GM04504 (cell line): ENCODE measurements at regions not wholly inside any gene's neighbourhood (a gene's known extent, or its start where the extent isn't known, plus 50 kb on each side); places are given as distances from the start of the nearest gene placed in this dataset.
A peak's percentile ranks its signal among the peaks of the same experiment; 100 is the strongest.
"Not testable (repeated sequence)": the region's sequence is repeated elsewhere in the genome, so short reads cannot be mapped to it uniquely, and the experiment has no call there.

Experiments used
- DNase-seq: peaks from one replicate; pipeline ENCODE4 v3.0.0-alpha.2; 2012; ENCODE audit warnings: low read depth

DNA sequence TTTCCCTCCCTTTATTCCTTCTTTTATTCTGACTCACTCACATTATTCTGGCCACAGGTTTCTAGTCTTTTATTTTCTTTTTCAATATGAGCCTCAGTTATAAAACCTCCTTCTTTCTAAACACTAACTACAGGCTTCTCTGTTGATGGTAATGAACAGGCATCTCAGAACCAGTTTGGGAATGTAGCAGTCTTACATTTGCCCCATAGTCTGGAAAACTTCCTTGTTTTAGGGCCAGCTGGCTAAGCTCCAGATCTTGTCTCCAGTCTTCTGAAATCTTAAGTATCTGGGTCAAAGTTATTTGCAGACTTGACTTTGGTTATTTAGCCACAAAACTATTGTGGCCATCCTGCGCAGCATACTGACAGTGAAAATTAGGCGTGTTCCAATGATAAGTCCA lies 97.0 kb upstream of the MAN1A1 start:
- DNase-seq = peak; percentile 38

DNA sequence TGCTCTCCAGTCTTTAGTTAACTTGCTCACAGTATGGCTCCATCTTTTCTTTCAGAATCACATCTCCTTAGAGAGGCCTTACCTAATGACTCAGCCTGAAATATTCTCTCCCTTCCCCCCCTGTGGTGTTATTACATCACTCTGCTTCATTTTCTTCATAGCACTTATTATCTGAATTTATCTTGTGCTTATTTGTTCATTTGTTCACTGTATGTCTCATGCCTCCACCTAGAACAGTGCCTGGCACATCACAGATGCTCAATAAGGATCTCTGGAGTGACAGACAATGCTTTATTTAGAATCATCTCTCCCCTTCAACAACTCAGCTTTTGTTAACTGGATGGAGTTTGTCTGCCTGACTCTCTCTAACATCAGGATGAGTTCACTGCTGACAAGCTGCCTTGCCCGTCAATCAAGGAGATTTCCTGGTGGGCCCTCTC lies 96.6 kb upstream of the MAN1A1 start:
- DNase-seq = peak; percentile 14

DNA sequence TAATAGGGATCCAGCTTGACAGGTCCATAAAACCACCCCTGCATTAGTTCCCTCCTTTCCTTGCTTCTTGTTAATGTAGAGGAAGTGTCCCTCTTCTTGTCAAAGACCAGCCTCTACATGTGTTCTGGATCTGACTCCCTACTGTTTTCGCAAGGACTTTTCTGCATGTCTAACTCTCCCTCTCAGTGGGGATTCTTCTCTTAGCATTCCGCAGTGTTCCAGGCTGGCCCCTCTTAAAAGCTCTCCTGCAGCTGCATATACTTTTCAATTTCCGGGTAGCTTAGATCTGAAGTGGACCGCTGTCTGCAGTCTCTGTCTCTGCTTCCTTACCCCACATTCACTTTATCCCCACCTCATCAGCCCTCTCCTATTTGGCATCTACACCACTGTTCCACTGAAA lies 96.1 kb upstream of the MAN1A1 start:
- DNase-seq = no peak

DNA sequence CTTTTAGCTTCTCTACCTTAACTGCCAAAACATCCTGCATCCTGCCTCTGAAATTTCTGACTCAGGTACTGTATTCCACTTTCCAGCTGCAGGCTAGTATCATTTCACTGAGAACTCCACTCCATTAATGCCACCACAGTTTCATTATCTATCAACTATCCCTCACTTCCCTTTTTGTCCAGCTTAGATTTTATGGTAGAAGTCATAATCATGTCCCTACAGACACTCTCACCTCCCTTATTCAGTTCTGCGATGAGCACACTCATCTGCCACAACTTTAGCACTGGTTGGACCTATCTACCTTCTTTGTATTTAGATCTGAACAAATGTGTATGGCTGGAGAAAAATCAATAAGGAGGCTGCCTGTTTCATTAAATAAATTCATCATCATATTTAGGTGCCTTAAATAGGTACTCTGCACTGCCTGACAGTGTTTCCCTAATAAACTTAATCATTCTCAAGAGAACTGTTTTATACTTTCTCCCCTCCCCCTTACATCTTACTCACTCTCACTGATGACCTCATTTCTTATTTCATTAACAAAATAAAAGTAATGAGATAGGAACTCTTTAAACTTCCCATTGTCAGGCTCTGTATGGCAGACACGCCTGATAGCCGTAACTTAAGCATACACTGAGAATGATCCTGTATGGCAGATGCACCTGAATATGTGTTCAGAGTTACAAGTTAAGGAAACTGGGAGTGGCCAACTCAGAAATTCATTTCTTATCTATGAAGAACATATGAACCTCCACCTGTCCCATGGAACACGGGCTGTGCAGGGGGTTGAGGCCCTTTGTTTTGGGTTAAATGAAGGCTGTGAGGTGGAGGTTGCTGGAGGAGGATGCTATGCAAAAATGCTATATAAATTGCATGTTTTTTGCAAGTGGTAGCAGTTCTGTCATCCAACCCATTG lies 95.3 kb upstream of the MAN1A1 start:
- no peak for DNase-seq

DNA sequence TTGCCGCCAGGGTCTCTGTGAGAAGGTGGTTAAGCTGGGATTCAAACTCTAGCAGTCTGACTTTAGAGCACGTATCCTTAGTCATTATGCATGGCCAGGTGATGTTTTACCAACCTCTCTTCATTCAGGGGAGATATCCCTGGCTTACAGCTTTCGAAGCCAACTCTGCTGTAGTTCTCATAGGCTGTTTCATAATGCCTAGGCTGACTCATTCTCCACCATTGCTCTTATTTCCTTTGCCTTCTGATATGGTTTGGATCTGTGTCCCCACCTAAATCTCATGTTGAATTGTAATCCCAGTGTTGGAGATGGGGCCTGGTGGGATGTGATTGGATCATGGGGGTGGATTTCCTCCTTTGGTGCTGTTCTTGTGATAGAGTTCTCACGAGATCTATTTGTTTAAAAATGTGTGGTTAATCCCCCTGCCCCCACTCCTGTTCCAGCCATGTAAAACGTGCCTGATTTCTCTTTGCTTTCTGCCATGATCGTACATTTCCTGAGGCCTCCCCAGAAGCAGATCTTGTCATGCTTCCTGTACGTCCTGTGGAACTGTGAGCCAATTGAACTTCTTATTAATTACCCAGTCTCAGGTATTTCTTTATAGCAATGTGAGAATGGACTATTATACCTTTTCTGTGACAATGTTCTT lies 94.6 kb upstream of the MAN1A1 start:
- DNase-seq = no peak

DNA sequence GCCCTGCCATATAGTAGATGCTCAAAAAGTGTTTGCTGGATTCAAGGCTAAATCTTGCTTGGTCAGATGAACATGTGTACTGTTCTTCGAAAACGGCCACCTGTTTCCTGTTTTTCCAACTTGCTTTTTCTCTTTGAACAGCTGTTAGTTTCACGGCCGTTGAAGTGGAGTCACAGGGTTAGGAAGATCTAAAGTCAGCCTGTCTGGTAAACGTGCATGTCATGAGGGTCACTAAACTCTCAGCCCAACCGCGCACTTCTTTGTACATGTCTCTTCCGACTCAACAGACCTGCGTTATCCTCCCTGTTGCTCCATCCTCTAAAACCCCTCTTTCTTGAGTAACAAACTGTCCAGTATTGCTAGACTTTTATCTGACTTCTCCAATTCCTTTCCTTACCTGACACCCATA lies 93.2 kb upstream of the MAN1A1 start:
- DNase-seq = no peak

DNA sequence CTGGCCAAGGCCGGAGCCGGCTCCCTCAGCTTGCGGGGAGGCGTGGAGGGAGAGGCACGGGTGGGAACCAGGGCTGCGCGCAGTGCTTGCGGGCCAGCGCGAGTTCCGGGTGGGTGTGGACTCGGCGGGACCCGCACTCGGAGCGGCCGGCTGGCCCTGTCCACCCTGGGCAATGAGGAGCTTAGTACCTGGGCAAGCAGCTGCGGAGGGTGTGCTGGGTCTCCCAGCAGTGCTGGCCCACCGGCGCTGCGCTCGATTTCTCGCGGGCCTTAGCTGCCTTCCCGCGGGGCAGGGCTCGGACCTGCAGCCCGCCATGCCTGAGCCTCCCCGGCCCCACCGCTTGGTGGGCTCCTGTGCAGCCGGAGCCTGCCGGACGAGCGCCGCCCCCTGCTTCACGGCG lies 91.4 kb upstream of the MAN1A1 start:
- DNase-seq = no peak

GRCh38 chr6:119436583-119436982 lies 87.0 kb upstream of the MAN1A1 start:
- no peak for DNase-seq

- no peak for DNase-seq
Observed at GRCh38 chr6:119431799-119432198, 82.2 kb upstream of the MAN1A1 start.

DNA sequence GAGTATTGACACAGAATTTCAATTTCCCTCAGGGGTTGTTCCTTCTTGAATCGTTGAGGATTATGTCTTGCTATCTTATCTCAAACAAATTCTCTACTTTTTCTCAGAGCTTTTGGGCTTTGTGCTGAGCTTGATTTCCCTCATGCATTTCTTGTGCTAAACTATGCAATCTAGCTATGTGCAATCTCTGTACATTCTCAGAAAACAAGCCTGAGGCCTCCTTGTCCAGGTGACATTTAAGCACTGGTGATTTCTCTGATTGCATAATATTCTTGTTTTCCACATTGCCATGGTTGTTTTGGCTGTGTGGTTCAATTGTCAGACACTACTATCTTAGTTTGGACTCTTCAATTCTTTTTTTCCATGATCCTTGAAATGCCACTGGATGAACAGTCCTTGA lies 81.2 kb upstream of the MAN1A1 start:
- DNase-seq = no peak

DNA sequence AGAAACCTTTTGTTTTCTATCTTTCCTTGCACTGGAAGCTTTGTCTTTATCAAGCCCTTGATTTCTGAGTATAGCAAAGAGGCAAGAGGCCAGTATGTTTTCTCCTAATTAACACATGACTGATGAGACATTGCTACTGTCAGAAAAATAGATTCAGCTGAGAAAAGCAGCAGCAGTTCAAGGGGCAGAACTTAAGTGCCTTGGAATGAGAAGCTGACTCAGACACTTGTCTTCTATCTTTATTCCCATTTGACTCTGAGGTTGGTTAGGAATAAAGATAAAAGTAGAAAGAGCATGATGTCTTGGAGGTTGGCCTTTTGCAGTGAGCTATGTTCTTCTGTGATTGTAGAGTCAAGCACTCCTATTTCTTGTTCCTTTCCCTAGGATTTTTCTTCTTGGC lies 79.1 kb upstream of the MAN1A1 start:
- no peak for DNase-seq

- no peak for DNase-seq
Observed at GRCh38 chr6:119426619-119427018, 77.1 kb upstream of the MAN1A1 start.

GRCh38 chr6:119423996-119424395 lies 74.4 kb upstream of the MAN1A1 start:
- no peak for DNase-seq

GRCh38 chr6:119418084-119418483 lies 68.5 kb upstream of the MAN1A1 start:
- not testable (repeated sequence) for DNase-seq

- no peak for DNase-seq
Observed at GRCh38 chr6:119407156-119407555, 57.6 kb upstream of the MAN1A1 start.

GRCh38 chr6:119405114-119405513 lies 55.6 kb upstream of the MAN1A1 start:
- not testable (repeated sequence) for DNase-seq
